RKO (cell line): ENCODE measurements at regions not wholly inside any gene's neighbourhood (a gene's known extent, or its start where the extent isn't known, plus 50 kb on each side); places are given as distances from the start of the nearest gene placed in this dataset.
"Not testable (repeated sequence)": the region's sequence is repeated elsewhere in the genome, so short reads cannot be mapped to it uniquely, and the experiment has no call there.

Source experiments
- DNase-seq: peaks from one replicate; pipeline ENCODE4 v3.0.0-alpha.2; 2016; ENCODE audit warnings: low spot score

DNA sequence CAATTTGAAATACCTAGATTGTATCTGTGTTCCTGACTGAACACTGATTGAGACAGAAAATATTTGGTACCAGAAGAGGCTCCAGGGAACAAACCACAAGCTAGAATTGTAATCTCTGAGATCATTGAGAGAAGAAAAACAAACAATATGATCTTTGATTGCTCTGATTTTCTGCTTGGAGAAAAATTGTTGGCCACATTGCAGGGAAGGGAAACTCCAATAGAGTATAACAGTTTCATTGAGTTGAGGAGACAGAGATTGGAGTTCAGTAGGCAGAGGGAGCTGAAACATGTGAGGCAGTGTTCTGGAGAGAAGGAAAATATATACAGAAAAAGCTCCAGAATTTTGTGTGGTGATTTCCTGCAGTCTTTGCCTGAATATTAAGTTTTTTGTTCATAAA lies 158.2 kb downstream of the C4orf33 start:
- no peak for DNase-seq

DNA sequence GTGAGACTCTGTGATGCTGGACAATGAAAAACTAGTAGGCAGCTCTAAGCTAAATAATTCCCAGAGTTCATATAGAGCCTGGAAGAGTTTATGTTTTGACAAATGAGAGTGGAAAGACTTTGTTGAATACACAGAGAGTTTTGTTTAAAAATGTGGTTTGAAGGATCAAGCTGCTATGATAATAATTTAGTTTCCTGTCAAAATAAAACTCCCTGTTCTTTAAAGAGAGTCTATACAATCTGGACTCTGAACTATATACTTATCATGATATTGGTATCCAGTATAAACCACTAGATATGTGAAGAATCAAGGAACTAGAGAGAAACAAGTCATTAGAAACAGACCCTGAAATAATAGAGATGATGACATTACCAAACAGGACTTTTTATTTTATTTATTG lies 158.6 kb downstream of the C4orf33 start:
- DNase-seq = no peak

GRCh38 chr4:129261584-129261983 lies 165.6 kb downstream of the C4orf33 start:
- no peak for DNase-seq

DNA sequence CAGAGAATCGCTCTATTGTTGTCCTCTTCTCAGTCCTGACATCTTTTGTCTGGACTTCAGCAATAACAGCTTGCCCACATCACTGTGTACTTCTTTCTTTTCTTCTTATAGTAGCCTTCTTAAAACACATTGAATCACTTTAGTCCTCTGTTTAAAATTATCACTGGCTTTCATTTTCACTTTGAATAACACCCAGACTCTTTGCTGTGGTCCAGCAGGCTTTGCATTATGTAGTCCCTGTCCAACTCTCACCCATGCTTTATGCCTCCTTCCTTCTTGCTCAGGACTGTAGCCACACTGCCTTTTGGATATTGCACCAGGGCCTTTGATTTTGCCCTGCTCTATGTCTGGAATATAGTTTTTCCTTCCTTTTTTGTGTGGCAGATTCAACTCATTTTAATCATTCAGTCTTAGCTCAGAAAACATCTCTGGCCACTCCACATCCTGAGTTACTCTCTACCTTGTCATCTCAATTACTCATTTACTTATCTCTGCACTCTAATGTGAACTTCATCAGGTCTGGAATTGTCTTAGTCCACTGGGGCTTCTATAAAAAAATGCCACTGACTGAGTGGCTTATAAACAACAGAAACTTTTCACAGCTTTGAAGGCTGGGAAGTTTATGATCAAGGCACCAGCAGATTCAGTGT lies 168.2 kb downstream of the C4orf33 start:
- DNase-seq = peak; percentile 9

GRCh38 chr4:129278868-129279267 lies 182.9 kb downstream of the C4orf33 start:
- DNase-seq = no peak

- DNase-seq = no peak
Measured at GRCh38 chr4:129282293-129282692, 186.3 kb downstream of the C4orf33 start.

- not testable (repeated sequence) for DNase-seq
Measured at GRCh38 chr4:129292194-129292593, 196.2 kb downstream of the C4orf33 start.

- DNase-seq = no peak
Measured at GRCh38 chr4:129314781-129315180, 218.8 kb downstream of the C4orf33 start.

GRCh38 chr4:129322920-129323319 lies 227.0 kb downstream of the C4orf33 start:
- no peak for DNase-seq

GRCh38 chr4:129323658-129324057 lies 227.7 kb downstream of the C4orf33 start:
- DNase-seq = no peak

DNA sequence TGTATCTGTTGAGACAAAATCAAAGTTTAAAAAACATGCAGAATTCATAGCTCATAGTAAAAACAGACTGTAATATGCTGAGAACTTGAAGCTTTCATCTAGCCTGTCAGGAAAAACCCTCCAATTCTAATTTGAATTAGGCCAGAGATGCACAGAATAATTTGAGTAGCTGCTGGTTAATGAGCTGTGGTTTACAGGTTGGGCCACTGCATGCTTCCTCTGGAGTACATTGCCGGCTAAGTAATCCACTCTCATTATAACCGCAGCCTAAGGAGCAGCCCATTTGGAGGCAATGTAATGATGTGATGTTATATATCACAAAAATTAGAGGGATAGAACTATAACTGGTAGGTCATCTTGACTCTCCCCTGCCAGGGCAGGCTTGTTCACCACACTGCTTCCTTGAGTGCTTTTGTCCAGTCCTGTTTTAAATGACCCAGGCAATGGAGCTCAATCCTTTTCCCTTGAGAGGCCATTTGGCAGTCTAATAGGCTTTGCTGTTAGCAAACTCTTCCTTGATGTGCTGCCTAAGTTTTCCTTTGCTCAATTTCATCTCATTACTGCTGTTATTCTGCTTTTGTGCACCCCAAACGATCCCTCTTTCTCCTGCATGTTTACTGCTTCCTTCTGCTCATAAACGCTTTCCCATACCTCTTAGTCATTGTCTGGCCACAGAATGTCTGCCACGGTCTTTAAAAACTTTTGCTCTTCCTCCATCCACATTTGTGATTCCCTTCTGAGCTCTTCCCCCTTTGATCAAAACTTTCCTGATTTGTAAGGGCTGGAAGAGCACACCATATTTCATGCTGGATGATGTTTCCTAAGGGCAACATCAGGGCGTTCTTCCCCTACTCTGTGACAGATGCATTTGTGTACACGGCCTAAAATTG lies 230.9 kb downstream of the C4orf33 start:
- DNase-seq = no peak

DNA sequence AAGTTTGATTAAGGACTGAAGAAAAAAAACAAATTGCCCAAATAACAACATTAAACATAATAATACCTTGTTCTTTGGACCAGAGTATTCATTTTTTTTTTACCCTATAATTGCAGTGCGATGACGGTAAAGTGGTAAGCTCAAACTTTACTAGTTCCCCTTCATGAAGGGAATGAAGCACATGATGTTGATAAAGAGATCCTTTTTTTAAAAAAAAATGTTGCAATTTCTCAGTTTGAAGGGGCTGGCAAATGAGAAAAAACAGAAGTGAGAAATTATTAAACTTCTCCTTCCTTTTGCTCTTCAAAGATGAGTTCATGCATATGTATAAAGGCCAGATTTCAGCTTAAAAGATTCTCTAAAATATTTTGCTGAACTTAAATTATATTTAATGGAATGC lies 231.7 kb downstream of the C4orf33 start:
- DNase-seq = no peak

- DNase-seq = peak; percentile 16
Measured at GRCh38 chr4:129328162-129328561, 232.2 kb downstream of the C4orf33 start.

- DNase-seq = no peak
Measured at GRCh38 chr4:129334136-129334535, 238.2 kb downstream of the C4orf33 start.

DNA sequence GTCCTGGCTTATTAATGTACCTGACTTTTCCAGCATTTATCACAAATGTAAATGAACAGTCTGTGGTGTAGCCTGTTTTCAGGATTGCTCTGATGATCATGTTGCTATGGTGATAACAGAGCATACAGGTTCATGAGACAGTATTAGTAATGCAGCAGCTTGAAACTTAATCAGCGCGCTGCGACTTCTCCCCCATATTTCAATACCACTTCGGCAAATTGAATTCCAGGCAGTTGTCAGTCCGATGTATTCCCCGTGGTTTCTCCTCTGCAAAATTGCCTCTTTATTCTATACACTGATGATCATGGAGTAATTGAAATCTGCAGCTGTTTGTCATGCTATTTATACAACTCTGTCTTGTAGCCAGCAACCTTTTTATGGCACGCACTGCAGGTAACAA lies 239.3 kb downstream of the C4orf33 start:
- no peak for DNase-seq

- no peak for DNase-seq
Measured at GRCh38 chr4:129335818-129336217, 239.9 kb downstream of the C4orf33 start.

DNA sequence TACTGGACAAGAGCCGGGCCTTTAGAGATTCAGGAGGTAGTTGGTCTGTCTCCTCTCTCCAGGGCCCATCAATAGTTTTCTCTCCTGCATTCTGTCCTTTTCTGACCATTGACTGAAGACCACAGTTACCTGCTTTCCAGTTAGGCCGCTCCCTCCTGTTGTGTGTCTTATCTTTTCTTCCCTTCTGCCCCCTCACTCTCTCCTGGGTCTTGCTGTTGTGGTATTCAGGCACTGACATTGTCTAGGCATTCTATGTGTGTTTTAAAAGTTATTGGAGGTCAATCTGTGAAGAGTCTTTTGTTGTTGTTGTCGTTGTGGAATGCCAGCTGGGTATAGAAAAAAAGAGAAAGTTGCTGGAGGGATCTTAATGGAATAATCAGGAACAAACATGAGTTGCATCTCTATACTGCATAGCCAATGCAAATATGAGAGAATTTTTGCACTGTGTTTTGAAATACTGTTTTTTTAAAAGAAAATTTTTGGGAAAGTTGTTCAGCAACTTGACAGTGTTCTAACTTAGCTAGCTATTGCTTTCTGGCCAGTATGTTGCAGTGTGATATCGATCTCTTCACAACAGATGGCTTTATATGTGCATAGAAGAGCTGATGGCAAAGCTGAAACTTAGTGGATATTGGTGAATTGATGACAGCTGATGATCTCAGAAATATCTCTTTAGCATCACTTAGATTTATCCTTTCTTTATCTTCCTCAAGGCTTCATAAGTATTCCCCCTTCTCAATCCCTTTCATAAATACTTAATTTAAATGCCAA lies 240.7 kb downstream of the C4orf33 start:
- no peak for DNase-seq

DNA sequence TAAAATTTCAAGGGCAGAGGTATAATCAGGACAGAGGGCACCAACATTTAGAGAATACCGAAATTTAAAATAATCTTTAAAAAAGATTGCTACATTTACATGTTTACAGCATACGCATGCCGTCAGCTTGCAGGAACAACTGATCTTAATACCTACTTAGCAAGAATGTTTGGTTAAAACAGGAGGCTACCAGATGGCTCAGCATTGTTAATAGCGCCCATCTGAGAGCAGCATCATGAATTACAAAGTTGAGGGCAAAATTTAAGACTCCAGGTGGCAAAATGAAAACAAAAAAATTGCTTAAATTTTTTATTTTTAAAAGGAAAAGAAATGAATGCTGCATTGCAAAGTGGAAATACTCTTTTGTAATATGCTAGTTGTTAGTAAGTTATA lies 241.3 kb downstream of the C4orf33 start:
- DNase-seq = no peak

DNA sequence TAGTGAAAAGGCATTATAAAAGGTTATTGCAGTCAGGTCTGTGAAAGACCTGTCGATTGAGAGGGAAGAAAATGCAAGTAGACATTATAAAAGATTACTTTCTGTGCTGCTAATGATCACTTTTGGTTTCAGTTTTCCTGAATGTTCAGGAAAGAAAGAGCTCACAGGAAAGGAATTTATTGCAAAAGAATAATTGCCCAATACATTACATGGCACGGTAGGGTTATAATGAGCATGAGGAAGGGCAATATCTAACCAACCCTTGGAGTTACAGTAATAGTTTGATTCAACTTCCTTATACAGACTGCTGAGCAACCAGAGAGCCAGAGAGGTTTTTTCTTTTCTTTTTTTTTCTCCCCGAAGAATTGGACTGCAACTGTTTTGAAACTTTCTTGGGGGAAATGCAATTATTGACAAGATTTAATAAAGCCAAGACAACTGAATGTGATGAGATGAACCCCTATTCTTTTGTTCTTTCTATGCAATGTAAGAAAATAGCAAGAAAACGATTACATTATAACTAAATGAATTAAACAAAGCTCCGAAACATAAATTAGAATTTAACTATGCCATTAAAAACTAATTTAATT lies 247.0 kb downstream of the C4orf33 start:
- DNase-seq = peak; percentile 26

DNA sequence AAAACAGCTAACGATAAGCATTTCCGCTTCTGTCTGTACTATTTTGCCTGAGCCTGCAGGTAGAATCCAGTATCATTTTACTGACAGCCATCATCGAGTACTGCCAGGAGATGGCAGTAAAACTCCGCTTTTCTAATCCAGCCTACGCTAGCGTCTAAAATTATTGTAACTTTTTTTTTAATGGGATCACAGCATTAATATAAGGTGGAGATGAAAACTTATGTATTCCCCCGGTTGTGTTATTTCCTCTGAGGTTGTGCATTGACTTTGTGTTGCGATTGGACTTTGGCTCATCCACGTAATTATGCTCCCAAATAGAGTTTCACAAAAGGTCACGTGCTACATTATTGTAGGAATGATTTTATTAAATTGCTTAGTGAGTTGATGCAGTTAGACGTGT lies 248.1 kb downstream of the C4orf33 start:
- DNase-seq = peak; percentile 63

DNA sequence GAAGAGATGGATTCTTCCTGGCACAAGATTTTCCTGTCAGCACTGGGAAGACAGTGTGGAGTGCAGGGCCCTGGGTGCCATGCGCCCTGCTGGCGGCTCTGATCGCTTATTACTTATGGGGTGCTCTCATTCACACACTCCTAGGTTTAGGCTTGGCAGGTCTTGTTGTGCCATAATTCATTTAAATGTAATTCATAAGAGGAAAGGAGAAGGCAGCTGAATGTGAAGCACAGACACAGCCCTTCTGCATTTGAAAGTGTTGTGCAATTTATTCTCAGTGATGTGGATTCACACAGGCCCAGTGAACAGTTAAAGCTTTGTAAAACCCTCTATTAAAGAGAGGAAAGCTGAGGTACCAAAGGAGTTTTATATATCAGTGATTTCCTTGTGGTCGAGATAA lies 249.7 kb downstream of the C4orf33 start:
- DNase-seq = no peak

- DNase-seq = no peak
Measured at GRCh38 chr4:129346036-129346435, 250.1 kb downstream of the C4orf33 start.
